ENCODE measurements at regions not wholly inside any gene's neighbourhood (a gene's known extent, or its start where the extent isn't known, plus 50 kb on each side); places are given as distances from the start of the nearest gene placed in this dataset.
"Not testable (repeated sequence)": the region's sequence is repeated elsewhere in the genome, so short reads cannot be mapped to it uniquely, and the experiment has no call there.

- Histone ChIP-seq H3K27me3 (replicated peaks) (no peaks in the 10 kb centered on the region), H3K27ac (no peak overlapping the region), H3K36me3 (replicated peaks) (no peaks in the 10 kb centered on the region), H3K4me3 (ENCODE audit: low read depth, low read length) (no peak overlapping the region)
- no peak for TF ChIP-seq CTCF (IDR thresholded peaks at IDR 0.05; ENCODE audit: low read depth, low read length, missing control alignments)
- in situ Hi-C loops (cut with HindIII; ENCODE audit: low pct_ligation_motif_present, low sequenced_read_pairs): no loop called here
- DNase-seq: no peak
Observed at GRCh38 chr14:51360592-51360991, 120.5 kb downstream of the TMX1 start.

GRCh38 chr14:51365241-51365965 lies 125.4 kb downstream of the TMX1 start:
- H3K27me3 ChIP-seq (replicated peaks): no peaks in the 10 kb centered on the region
- DNase-seq: no peak
- no peak for TF ChIP-seq CTCF (IDR thresholded peaks at IDR 0.05; ENCODE audit: low read depth, low read length, missing control alignments)
- no peak overlapping the region for H3K27ac ChIP-seq
- no peaks in the 10 kb centered on the region for H3K36me3 ChIP-seq (replicated peaks)
- in situ Hi-C loops (cut with HindIII; ENCODE audit: low pct_ligation_motif_present, low sequenced_read_pairs): no loop called here
- H3K4me3 ChIP-seq (ENCODE audit: low read depth, low read length): no peak overlapping the region

GRCh38 chr14:51366460-51366859 lies 126.4 kb downstream of the TMX1 start:
- DNase-seq; H3K27ac ChIP-seq; H3K27me3 ChIP-seq (replicated peaks); H3K4me3 ChIP-seq (ENCODE audit: low read depth, low read length); H3K36me3 ChIP-seq (replicated peaks); in situ Hi-C loops (cut with HindIII; ENCODE audit: low pct_ligation_motif_present, low sequenced_read_pairs): not testable (repeated sequence)

DNA sequence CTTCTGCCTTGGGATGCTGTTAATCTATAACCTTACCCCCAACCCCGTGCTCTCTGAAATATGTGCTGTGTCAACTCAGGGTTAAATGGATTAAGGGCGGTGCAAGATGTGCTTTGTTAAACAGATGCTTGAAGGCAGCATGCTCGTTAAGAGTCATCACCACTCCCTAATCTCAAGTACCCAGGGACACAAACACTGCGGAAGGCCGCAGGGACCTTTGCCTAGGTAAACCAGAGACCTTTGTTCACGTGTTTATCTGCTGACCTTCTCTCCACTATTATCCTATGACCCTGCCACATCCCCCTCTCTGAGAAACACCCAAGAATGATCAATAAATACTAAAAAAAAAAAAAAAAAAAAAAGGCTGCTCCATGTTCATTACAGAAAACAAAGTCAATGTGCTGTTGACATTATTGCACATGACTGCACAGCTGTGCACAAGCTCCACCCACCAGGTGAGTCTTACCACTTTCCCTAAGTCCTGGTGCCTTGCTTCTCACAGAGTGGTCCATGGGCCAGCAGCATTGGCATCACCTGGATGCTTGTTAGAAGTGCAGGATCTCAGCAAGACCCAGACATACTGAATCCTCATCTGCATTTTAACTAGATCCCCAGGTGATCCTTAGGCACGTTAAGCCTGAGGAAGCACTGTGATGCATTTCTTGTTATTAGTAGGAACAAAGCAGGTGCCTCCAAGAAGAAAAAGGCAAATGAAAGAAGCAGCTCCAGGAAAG lies 127.0 kb downstream of the TMX1 start:
- in situ Hi-C loops (cut with HindIII; ENCODE audit: low pct_ligation_motif_present, low sequenced_read_pairs): not testable (repeated sequence)

DNA sequence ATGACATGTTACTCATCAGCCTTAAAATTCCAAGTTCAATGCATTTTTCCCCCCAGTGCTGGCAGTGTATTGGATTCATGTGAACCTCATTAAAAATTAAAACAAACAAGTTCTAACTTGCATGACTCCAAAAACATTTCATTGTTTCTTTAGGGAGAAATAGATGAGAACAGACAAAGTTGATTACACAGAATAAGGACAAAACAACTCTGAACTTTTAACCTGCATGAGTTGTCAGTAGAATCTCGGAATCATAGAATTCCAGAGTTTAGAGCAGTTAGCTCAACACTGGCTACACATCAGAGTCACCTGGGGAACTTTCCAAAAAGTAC lies 127.5 kb downstream of the TMX1 start:
- H3K4me3 ChIP-seq (ENCODE audit: low read depth, low read length): no peak overlapping the region
- in situ Hi-C loops (cut with HindIII; ENCODE audit: low pct_ligation_motif_present, low sequenced_read_pairs): no loop called here
- TF ChIP-seq CTCF (IDR thresholded peaks at IDR 0.05; ENCODE audit: low read depth, low read length, missing control alignments): no peak
- no peaks in the 10 kb centered on the region for H3K36me3 ChIP-seq (replicated peaks)
- H3K27ac ChIP-seq: peak overlapping the region; percentile 97
- peak; percentile 52 for DNase-seq
- no peaks in the 10 kb centered on the region for H3K27me3 ChIP-seq (replicated peaks)

More for the DNA sequence above, 127.0 kb downstream of the TMX1 start:
- not testable (repeated sequence) for DNase-seq; H3K4me3 ChIP-seq (ENCODE audit: low read depth, low read length); H3K36me3 ChIP-seq (replicated peaks); H3K27me3 ChIP-seq (replicated peaks)
- H3K27ac ChIP-seq: peak overlapping the region; percentile 97

DNA sequence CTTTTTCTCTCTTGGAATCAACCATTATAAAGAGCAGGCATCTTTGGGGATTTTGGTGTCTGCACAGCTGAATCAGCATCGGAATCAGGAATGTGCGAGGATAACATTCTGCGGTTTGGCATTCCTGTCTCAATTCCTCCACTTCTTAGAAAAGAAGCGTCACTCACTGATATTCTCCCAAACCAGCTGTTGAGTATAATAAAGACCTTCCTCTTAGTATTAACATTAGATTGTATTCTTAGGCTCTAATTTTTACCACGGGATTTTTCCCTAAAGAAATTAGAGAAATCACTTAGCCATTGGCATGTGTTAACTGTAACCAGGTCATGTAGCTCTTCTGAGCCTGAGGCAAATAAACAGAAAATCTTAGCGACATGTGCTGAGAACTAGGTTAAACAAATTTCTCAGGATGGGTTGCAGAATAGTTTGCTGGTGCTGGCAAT lies 128.7 kb downstream of the TMX1 start:
- no peaks in the 10 kb centered on the region for H3K36me3 ChIP-seq (replicated peaks)
- H3K27ac ChIP-seq: peak overlapping the region; percentile 97
- H3K4me3 ChIP-seq (ENCODE audit: low read depth, low read length): no peak overlapping the region
- in situ Hi-C loops (cut with HindIII; ENCODE audit: low pct_ligation_motif_present, low sequenced_read_pairs): no loop called here
- no peaks in the 10 kb centered on the region for H3K27me3 ChIP-seq (replicated peaks)
- no peak for TF ChIP-seq CTCF (IDR thresholded peaks at IDR 0.05; ENCODE audit: low read depth, low read length, missing control alignments)
- peak; percentile 90 for DNase-seq

Data from brain microvascular endothelial cell (primary cell).